Gastroesophageal sphincter (tissue), 3 donors: ENCODE measurements at regions not wholly inside any gene's neighbourhood (a gene's known extent, or its start where the extent isn't known, plus 50 kb on each side); places are given as distances from the start of the nearest gene placed in this dataset.

Experiments
- POLR2A ChIP-seq, 2 donors: fragments of 450-650 bp; IDR thresholded peaks; one replicate each; pipeline ENCODE4 v1.6.1; 2017; ENCODE audit warnings: antibody characterized with exemption in 2 of 2, mild to moderate bottlenecking in 2 of 2, moderate library complexity in 1 of 2
- POLR2AphosphoS5 ChIP-seq: sonication (generic); formaldehyde crosslinking; IDR thresholded peaks from one replicate; pipeline ENCODE4 v1.6.1; 2017; ENCODE audit warnings: antibody characterized with exemption
- TF ChIP-seq, protein P1 (sequence below), 4 experiments: fragments of 200-600 bp in 2 of 4; fragments of 450-650 bp in 2 of 4; sonication (generic) in 1 of 4; IDR thresholded peaks; one replicate each; pipeline ENCODE4 v1.5.1; 2017 to 2019; ENCODE audit warnings: antibody characterized with exemption in 4 of 4, mild to moderate bottlenecking in 2 of 4, moderate library complexity in 2 of 4

DNA sequence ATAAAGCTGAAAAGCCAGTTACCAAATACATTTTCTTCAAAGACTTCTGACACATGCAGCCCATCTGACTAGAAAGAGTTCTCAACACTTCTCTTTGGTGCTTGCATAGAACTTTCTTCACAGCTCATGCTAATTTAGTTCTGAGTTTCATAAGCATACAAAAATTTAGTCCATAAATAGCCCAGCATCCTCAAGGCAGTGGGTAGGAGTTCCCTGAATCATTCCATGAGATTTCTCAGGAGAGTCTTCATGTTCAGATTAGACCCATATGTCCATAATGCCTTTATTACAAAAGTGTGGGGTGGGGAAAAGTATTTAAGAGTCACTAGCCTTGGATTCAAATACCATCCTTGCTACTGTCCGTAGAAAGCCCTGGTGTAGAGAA is 290.2 kb upstream of the RGMB start:
- TF ChIP-seq, protein P1, sequence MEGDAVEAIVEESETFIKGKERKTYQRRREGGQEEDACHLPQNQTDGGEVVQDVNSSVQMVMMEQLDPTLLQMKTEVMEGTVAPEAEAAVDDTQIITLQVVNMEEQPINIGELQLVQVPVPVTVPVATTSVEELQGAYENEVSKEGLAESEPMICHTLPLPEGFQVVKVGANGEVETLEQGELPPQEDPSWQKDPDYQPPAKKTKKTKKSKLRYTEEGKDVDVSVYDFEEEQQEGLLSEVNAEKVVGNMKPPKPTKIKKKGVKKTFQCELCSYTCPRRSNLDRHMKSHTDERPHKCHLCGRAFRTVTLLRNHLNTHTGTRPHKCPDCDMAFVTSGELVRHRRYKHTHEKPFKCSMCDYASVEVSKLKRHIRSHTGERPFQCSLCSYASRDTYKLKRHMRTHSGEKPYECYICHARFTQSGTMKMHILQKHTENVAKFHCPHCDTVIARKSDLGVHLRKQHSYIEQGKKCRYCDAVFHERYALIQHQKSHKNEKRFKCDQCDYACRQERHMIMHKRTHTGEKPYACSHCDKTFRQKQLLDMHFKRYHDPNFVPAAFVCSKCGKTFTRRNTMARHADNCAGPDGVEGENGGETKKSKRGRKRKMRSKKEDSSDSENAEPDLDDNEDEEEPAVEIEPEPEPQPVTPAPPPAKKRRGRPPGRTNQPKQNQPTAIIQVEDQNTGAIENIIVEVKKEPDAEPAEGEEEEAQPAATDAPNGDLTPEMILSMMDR (IDR thresholded peaks at IDR 0.05), result no peak
- TF ChIP-seq POLR2A (IDR thresholded peaks at IDR 0.05), result no peak
- TF ChIP-seq POLR2AphosphoS5, result no peak
